CD4-positive, alpha-beta T cell treated with Interleukin-17A for 1 hour (primary cell): ENCODE measurements at regions not wholly inside any gene's neighbourhood (a gene's known extent, or its start where the extent isn't known, plus 50 kb on each side); places are given as distances from the start of the nearest gene placed in this dataset.

Source experiments
- DNase-seq: peaks from one replicate; pipeline ENCODE4 v3.0.0-alpha.2; 2020

DNA sequence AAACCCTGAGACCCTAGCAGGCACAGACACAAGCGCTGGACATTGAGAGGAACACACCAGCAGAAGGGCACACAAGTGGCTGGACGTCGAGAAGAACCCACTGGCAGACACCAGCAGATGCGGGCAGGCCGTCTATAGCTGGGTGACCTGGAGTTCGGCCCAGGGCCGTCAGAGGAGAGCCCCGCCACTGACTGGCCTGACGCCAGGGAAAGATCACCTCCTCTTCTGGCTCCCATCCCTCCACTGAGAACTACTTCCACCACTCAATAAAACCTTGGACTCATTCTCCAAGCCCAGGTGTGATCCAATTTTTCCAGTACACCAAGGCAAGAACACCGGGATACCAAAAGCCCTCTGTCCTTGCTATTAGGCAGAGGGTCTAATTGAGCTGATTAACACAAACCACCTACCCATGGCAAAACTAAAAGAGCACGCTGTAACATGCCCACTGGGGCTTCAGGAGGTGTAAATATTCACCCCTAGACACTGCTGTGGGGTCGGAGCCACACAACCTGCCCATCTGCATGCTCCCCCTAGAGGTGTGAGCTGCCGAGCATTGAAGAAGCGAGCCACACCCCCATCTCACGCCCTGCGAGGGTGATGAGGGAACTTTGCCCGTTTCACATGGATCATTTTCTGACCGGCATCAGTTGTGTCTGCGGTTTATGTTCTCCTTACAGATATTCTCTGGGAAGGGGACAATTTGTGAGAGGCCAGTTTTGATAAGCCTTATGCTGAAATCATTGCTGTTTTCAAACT, 104.8 kb downstream of the HLX start:
- no peak for DNase-seq

DNA sequence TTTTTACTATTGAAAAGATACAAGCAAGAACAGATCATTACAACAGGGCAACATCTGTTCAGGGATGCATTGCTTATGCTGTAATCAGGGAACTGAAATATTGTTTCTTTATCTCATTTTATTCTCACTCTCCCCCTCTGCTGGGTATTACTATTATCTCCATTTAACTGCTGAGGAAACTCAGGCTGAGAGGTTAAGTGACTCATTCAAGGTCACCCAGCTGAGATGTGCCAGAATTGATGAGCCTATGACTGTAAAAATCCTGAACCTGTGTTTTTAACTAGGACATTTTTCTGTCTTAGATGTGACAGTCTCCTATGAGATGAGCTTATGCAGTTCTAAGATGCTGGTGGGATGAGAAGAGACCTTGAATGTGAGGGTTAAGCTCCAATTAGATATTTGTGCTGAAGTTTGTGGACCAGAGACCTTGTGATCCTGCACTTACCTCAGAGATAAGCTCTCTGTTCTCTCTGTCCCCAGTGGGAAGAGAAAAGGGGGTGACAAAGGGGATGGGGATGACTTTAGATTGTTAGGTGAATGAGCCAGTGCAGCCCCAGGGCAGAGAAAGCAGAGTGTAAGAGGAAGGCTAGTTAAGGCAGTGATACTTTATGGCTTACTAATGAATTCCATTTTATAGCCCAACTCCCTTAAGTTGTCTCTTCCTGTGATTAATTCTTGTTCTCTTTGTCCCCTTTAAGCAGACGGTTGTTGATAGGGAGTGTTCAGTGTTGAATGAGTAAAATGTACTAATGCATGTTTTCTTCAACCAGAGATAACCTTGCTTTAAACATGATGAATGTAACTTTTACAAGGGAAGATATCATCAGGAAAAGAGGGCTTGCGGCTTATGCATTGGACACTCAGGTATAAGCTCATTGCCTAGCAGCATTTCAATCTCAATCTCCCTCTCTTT, 111.4 kb downstream of the HLX start:
- DNase-seq: no peak

DNA sequence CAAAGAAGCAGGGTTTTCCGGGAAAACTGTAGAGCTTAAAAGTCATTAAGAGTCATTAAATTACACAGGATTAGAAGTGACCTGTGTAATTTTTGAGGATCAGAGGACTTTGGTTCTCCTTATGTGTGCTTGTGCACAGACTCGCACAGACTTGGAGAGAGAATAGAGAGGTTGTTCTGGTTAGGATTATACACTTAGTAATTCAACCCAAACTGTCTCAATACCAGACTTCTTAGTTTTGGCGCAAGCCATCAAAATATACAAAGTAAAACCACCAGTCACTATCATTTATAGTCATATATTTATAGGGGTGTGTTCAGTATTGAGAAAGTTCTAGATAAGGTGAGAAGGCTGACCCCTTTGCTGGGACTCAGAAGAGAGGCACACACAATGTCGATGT, 112.3 kb downstream of the HLX start:
- no peak for DNase-seq

DNA sequence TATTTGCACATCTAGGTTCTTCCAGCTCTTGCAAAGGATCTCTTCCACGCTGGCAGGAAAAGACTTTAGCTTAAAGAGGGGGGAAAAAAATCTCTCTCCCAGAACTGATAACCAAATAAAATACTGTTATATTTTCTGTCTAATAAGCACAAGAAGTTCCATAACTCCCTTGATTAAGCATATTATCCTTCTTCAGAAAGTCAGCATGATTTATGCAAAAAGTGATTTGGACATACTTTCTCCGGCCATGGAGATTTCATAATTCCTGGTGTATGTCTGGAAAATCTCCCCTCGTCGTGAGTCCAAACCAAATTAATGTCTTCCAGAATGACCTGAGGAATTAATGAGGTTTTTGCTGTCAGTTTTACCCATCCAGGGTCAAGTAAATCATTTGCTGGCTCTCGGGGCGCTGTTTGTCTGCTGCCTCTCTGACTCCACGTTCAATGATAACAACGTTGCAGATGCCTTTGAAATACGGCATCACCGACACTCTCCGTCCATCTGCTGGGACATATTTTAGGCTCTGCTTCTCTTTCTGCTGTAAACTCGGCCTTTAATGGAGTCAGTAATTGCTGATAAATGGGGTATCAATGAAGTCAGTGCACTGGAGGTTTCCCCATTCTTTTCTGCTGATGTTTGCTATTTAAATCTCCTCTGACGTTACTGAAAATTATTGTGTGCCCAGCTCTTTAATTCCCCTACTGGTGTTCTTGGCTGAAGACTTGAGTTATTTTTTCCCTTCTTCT, 112.9 kb downstream of the HLX start:
- DNase-seq: no peak

DNA sequence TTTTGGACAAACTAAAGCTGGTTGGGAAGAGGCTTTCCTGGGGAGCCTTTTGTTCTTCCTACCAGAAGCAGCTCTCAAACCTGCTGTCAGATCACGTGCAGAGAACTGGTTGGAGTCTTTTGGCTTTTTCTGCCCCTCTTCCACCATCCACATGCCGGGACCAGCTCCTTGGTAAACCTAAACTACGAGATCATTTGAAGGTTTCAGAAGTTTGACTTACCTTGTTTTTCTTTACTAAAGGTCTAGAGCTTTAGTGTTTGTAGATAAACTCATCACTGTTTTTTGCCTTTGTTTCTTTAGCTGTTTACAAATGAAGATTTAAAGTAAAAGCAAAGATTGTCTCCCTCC, 113.4 kb downstream of the HLX start:
- DNase-seq: no peak

DNA sequence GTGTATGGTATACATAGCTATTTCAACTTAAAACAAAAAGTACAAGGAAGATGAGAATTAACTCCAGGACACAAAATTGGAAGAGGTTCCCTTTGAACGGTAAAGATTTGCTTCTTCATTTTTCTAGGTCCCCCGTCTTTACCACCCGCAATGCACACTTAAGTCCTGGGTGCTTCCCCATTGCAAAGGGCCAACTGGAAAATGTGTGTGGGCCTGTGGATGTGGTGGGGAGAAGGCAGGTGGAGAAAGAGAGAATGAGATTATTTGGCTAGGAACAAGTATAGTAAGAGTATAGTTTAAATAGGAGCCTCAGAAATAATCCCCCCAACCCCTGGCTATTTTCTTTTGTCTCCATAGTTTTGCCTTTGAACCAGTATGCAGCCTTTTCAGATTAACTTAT, 115.4 kb downstream of the HLX start:
- no peak for DNase-seq

DNA sequence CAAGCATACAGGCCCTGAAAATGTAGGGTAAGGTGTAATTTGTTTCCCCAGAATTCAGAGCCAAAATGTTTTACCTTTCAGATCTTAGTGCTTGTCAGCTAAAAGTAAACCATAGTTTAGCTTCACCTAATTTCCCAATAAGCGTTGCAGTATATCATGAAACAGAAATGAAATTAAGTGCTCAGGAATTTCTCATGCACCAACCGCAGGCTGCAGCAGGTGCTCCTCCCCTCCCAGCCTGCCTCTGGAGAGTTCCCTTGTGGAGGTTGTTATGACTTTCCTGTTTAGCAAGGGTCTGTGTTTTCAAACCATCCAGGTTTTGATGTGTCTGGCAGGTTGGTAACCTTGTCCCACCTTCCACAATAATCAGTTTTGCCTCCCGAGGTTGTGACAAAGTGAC, 118.5 kb downstream of the HLX start:
- no peak for DNase-seq

DNA sequence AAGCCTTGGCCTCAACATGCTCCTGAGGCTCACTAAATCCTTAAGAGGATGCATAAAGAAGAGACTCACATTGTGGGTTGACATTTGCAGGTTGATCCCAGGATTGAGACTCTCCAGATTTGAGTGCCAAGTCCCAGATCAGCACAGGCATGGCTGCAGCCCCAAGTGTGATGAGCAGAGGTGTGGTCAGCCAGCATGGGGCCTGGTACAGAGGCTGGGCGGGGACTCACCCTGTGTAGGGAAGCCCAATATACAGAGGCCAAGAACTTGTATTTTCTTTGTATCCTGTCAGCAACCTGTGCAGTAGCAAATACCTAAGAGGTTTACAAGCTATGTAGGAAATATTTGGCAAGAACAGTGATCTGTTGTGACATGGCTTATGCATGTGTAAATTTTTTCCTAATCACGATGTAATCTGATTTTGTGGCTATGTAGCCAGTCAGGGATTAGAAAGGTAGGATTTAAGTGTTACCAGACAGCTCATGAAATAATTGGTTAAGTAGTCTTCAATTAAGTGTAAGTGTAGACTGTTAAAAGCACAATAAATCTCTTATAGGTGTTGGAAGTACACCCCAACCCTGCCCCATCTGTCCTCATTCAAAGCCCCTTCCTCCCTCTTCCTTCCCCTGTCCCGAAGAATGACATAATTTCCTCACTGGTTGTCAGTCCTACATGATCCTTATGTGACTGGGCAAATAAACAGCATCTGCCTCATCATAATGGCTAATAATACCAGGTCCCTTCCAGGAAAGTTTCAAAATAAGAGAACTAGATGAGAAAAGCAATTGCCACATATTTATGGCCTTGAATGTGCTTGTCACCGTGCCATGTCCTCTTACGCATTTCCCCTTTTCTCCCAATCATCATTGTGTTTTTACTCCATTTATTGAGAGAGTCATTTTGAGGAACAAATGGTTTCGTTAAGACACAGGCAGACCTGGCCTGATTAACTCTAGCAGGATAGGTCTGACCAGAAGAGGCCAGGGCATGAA, 120.9 kb downstream of the HLX start:
- DNase-seq: peak; percentile 25

DNA sequence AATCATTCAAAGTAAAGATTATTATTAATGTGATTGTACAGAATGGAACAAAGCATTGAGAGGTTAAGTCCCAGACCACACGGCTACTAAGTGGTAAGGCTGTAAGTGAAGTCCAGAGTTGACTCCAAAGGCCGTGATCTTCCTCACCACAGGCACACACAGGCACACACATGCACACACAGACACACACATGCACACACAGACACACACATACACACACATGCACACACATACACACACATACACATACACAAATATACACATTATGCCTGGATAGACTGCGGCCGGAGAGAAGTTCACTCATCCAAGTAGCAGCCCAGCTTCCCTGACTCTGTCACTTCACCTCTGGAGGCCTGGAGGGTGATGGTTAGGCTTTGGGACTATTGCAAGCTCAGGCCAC, 121.9 kb downstream of the HLX start:
- no peak for DNase-seq

DNA sequence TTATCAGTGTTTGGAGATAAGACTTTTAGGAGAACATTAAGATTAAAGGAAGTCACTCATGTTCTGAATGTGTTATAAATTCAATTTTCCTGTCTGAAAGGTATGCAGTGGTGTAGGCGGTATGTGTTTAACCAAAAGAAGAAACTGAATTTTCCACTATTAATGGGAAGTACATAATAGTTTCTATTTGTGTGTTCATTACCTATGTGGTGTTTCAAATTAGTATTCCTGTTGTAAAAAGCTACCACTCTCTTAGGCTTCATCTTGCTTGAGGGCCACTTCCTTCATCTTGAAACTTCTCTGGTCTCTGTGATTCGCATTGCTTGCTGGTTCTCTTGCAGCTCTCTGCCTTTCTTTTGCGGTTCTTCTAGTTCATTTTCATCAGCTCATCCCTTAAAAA, 123.4 kb downstream of the HLX start:
- no peak for DNase-seq

DNA sequence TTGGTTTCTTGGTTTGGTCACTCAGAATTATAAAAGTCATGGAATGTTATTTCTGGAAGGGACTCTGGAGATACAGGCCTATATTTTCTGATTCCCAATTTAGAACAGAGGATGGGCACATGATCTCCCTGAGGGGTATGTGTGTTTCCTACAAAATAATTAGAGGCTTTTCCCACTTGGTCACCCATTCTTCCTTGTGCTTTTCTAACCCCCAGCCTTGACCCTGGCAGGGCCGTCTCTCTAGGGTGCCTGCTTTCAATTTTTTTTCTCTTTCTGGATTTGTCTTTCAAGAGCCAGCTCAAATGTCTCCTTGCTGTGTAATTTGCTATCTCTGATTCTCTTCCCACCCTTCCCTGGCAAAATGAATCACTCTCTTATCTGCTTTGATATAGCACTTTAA, 131.9 kb downstream of the HLX start:
- no peak for DNase-seq

DNA sequence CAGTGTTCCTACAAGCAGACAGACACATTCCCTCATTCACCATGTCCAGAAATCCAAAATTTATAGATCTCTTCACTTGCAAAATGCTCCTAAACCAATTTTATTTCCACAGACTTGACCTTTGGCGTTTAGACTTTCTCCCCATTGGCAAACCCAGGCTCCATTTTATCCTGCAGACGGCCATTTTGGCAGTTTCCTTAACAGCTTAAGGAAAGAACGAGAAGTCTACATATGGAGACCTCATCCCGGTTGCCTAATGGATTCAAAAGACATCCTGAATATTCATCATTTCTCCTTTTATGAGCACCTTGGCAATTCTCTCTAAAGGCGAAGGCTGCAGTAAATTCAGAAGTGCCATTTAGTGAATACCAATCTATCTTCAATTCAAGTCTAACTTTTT, 132.9 kb downstream of the HLX start:
- DNase-seq: no peak

DNA sequence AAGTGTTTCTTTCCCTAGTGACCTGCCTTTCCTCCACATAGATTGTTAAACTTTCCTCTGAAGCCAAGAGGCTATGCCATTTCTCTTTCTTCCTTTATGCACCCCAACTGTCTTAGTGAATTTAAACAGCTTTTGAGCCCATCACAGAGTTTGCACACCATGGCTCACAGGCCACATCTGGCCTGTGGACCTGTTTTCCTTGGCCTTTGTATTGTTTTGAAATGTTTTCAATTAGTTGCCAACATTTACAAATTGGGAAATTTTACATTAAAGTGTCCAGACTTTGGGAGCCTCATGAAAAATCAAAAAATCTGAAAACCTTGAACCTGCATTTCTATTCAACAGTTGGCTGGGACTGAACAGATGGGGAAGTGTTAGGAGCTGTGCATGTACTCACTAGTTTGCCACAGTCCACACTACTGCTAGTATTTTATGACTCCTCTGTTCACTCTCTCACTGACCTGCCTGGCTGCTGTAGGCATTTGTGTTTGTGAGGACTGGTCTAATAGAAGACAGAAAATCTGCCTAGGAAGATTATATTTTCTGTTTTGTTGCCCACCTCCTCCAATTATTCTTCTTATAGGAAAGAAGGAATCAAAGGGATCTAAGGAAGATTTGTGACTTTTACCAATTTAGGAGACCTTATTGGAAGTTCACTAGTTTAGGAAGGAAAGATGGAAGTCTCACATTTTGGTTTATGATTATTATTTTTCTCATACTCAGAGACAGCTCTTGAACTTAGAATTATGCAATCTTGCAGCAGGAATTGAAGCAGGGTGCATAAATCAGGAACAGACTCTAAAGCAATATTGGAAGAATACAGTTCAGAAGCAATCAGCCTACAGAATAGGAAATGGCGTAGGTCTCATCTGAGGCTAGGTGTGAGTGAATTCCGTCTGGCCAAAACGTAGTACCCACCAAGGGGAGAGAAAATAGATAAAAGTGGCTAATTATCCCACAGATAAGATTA, 134.7 kb downstream of the HLX start:
- no peak for DNase-seq

DNA sequence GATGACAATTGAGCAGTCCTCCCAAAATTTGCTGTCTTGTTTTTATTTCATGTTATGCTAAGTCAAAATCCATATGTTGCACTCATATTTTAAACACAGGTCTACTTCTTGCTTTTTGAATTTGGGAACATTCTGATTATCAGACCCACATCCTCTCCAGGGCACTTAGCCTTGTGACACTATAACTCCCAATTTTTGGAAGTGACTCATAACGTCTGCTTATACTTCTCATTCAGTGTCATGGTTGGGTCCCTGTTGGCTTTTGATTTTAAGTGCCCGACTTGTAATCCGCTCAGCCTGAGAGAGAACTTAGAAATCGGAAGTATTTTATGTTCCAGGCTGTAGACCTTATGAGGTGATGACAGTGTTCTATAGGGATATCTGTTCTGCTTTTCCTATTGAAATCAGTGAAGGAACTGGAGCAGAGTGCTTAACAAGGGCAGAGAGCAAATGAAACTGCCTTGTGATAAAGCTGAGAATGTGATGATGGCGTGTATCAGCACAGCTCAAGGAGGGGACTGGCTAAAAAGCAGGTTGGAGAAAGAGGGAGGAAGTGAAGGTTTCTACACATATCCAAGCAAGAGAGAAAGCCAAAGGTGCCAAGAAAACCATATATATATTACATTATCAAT, 136.0 kb downstream of the HLX start:
- DNase-seq: no peak

DNA sequence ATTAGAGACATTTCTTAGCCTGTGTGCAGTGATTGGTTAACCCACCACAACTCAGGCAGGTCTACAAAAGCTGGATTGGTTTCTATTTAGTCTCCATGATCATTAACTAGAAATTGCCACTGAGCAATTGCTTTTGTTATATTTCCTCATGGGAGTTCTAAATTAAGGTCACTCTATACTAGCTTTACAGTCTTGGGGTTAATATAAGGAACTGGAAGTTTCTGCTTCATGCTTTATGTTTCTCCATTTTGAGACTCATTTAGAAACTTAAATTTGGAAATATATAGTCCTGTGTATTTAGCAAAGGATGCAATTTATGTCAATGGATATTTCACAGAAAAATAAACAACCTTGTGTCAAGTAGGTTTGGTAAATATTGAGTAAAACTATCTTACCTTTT, 137.5 kb downstream of the HLX start:
- no peak for DNase-seq

DNA sequence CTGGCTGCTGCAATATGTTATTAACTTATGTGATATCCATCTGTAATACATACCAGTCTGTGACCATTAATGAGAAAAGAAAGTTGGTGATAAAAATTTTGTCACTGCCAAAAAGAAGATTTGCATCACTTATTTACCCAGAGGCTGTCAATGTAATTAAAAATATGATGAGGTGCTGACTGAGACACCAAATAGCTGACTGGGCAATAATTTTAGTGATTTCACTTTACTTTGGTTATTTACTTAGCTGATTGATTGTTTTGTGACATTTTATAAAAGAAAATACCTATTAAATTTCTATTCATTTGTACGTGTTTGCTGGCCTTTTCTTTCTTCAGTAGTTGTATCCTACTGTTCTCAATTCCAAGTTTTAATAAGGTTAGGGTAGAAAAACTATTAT, 139.2 kb downstream of the HLX start:
- DNase-seq: no peak

DNA sequence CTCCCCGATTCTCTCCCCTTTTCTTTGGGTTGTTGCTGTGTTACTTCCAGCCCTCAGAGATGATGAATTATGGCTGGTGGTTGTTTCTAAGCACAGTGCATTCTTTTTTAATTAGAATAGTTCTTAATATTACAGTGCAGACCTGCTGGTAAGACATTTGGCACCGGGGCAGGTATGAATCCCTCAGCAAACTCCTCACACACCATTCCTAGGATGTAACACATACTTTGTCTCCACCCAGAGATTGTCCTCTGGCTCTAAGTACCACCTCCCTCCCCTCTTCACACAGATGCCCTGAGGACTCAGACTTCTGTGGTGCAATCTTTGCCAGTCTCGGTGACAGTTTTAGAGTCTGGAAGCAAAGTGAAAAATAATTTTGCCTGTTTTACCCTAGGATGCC, 143.1 kb downstream of the HLX start:
- no peak for DNase-seq

DNA sequence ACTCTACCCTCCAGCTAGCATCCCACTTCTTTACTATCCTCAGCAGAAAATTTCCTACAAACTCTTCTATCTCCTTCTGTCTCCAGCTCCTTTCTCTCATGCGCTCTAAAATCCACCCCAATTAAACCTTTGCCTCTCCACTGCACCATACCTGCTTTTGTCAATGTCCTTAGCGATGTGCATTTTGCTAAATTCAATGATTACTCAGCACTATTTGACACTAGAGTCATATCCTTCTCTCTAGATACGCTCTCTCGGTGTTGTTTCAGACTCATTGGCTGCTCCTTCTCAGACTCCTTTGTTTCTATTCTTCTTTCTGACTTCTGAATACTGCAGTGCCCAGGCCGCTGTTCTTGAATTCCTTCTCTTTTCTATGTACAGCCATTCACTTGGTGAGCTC, 144.2 kb downstream of the HLX start:
- no peak for DNase-seq

DNA sequence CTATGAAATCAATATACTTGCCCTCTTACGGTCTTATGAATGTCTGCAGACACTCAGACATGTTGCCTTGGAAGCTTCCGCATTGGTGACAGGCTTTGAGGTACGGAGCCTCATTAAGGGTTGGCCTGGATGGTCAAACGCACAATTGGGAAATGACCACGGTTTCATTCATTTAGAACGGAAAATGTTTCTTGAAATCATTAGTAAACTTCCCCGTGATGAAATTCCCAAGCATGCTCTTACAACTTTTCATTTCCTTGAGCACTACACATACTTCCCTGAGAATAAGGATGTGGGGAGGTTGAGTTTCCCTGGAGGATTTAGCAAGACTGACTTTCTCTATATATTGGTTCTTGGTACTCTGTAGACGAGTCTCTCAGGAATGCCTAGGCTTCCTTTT, 146.3 kb downstream of the HLX start:
- DNase-seq: no peak

DNA sequence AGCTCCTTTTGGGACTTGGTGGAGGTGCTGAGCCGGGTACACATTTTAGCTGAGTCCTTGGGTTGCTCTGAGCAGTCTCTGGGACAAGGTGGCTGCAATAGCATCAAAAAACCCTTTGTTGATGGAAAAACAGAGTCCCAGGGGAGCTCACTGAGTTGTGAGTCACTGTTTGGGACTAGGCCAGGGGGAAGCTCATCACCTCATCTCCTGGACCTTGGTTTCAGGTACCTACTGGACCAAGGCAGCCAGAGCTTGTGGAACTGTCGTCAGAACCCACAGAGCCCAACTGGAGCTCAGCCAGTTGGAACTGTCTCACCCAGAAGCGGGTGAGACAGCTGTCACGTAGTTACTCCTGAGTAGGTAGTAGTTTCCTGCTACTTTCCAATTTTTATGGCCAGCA, 146.7 kb downstream of the HLX start:
- no peak for DNase-seq
